OCI-LY7 (cell line): ENCODE measurements at regions not wholly inside any gene's neighbourhood (a gene's known extent, or its start where the extent isn't known, plus 50 kb on each side); places are given as distances from the start of the nearest gene placed in this dataset.
A peak's percentile ranks its signal among the peaks of the same experiment; 100 is the strongest.

Experiments
- BruUV-seq: library from RNA; stranded (reverse); fragments of 400-500 nt; replicated peaks from 2 replicates; lab custom pipeline; 2021; lab: Mats Ljungman, UMichigan
- CTCF ChIA-PET: fragments of 300-600 bp; sonication (Branson Sonifier 250); formaldehyde crosslinking; loops from one replicate; lab custom pipeline; 2022; ENCODE audit warnings: antibody characterized with exemption; ENCODE audit not compliant: unreplicated experiment; lab: Charles Lee
- POLR2A ChIA-PET: fragments of 300-600 bp; sonication (Branson Sonifier 250); formaldehyde crosslinking; loops from one replicate; lab custom pipeline; 2022; ENCODE audit warnings: antibody characterized with exemption; lab: Charles Lee
- DNase-seq: peaks from one replicate; pipeline ENCODE4 v3.0.0-alpha.2; 2015; ENCODE audit warnings: low spot score
- H2AFZ ChIP-seq: fragments of 200-600 bp; sonication (generic), shearing (Covaris generic); 2 replicates; pipeline ENCODE4 v1.6.1; 2014; ENCODE audit warnings: mild to moderate bottlenecking, antibody characterized with exemption, low read length, moderate library complexity
- H3K27ac ChIP-seq: fragments of 200-600 bp; sonication (generic); 2 replicates; pipeline ENCODE4 v1.5.1; 2014; ENCODE audit warnings: mixed run types, low read depth, mild to moderate bottlenecking, moderate library complexity, low read length, inconsistent platforms; ENCODE audit not compliant: poor library complexity, severe bottlenecking
- H3K36me3 ChIP-seq: fragments of 200-600 bp; sonication (generic); 2 replicates; pipeline ENCODE4 v1.6.1; 2014; ENCODE audit warnings: mild to moderate bottlenecking, antibody characterized with exemption, low read length, moderate library complexity, mixed read lengths; ENCODE audit not compliant: insufficient read depth
- H3K4me1 ChIP-seq: fragments of 200-600 bp; sonication (generic); 2 replicates; pipeline ENCODE4 v1.5.1; 2014; ENCODE audit warnings: mild to moderate bottlenecking, low read length; ENCODE audit not compliant: insufficient read depth, poor library complexity, severe bottlenecking
- H3K4me2 ChIP-seq: fragments of 200-600 bp; sonication (generic); 2 replicates; pipeline ENCODE4 v1.6.1; 2014; ENCODE audit warnings: mild to moderate bottlenecking, low read length
- H3K4me3 ChIP-seq: fragments of 200-600 bp; sonication (generic); 2 replicates; pipeline ENCODE4 v1.5.1; 2014; ENCODE audit warnings: mild to moderate bottlenecking, low read depth, low read length; ENCODE audit not compliant: poor library complexity, severe bottlenecking
- H3K79me2 ChIP-seq: fragments of 200-600 bp; sonication (generic); 2 replicates; pipeline ENCODE4 v1.6.1; 2016; ENCODE audit warnings: low read depth, mild to moderate bottlenecking, low read length, moderate library complexity, mixed read lengths; ENCODE audit not compliant: insufficient read depth
- H3K9me2 ChIP-seq: fragments of 200-600 bp; sonication (generic); 2 replicates; pipeline ENCODE4 v1.6.1; 2016; ENCODE audit warnings: mild to moderate bottlenecking, low read length, mixed read lengths; ENCODE audit not compliant: insufficient read depth
- H3K9me3 ChIP-seq: fragments of 200-600 bp; sonication (generic); 2 replicates; pipeline ENCODE4 v1.6.1; 2014; ENCODE audit warnings: mild to moderate bottlenecking, mixed run types, low read length, mixed read lengths
- H4K20me1 ChIP-seq: fragments of 200-600 bp; sonication (generic); 2 replicates; pipeline ENCODE4 v1.6.1; 2014; ENCODE audit warnings: mild to moderate bottlenecking, antibody characterized with exemption, low read length, moderate library complexity, mixed read lengths; ENCODE audit not compliant: insufficient read depth
- CTCF ChIP-seq: fragments of 200-600 bp; sonication (generic); conservative IDR thresholded peaks from 2 replicates; pipeline ENCODE4 v1.5.1; 2014; ENCODE audit warnings: mild to moderate bottlenecking, antibody characterized with exemption, low read length, moderate library complexity, mixed read lengths
- EZH2phosphoT487 ChIP-seq: fragments of 200-600 bp; sonication (generic); IDR thresholded peaks from 2 replicates; pipeline ENCODE4 v1.6.1; 2018; ENCODE audit warnings: low read depth, borderline replicate concordance, mild to moderate bottlenecking, mixed run types, antibody characterized with exemption, low read length, moderate library complexity, mixed read lengths
- intact Hi-C: fragments of 100-400 bp; cut with micrococcal nuclease; formaldehyde crosslinking; loops from one replicate; pipeline ENCODE4 v1.10.0; 2022; ENCODE audit not compliant: unreplicated experiment

- Histone ChIP-seq H2AFZ (peak overlapping the region; percentile 69; the same call in 1 of the 2 replicates), H3K9me2 (no peaks in the 10 kb centered on the region), H4K20me1 (no peaks in the 10 kb centered on the region), H3K9me3 (0 out of 2 replicates have a peak, but pooled peaks cover 5% of the 10 kb centered on the region), H3K36me3 (no peaks in the 10 kb centered on the region), H3K4me2 (no peak overlapping the region), H3K4me1 (no peaks in the 10 kb centered on the region), H3K79me2 (no peaks in the 10 kb centered on the region), H3K27ac (no peak overlapping the region), H3K4me3 (no peak overlapping the region)
- intact Hi-C loops = no loop called here
- ChIA-PET CTCF (no interaction called here), POLR2A (interaction anchor here (0.7 kb wide), 1 partner anchor 192 kb away, joined by 3 read pairs; no protein-coding TSS in a partner anchor)
- no peak for DNase-seq
- no TSS peak for BruUV-seq
- TF ChIP-seq EZH2phosphoT487 (no peak), CTCF (no peak)
Observed at GRCh38 chr3:20870106-20870899, 684.3 kb upstream of the SGO1 start.

- intact Hi-C loops = no loop called here
- H3K79me2 ChIP-seq = no peaks in the 10 kb centered on the region
- ChIA-PET CTCF (no interaction called here), POLR2A (no interaction called here)
- no peak overlapping the region for H3K27ac ChIP-seq
- no peaks in the 10 kb centered on the region; the same call in 1 of the 2 replicates for H3K36me3 ChIP-seq
- BruUV-seq = no TSS peak
- no peak for TF ChIP-seq CTCF
- no peak for TF ChIP-seq EZH2phosphoT487
- 0 out of 2 replicates have a peak overlapping the region, but pooled peaks have one; percentile 39 for H2AFZ ChIP-seq
- H3K9me2 ChIP-seq = no peaks in the 10 kb centered on the region
- no peak overlapping the region for H3K4me3 ChIP-seq
- no peak for DNase-seq
- no peak overlapping the region for H3K4me2 ChIP-seq
- H3K4me1 ChIP-seq = no peaks in the 10 kb centered on the region
- peaks cover 29% of the 10 kb centered on the region for H3K9me3 ChIP-seq
- no peaks in the 10 kb centered on the region for H4K20me1 ChIP-seq
Observed at GRCh38 chr3:20865803-20866202, 679.8 kb upstream of the SGO1 start.

- no peak for DNase-seq
- ChIA-PET CTCF (no interaction called here), POLR2A (no interaction called here)
- TF ChIP-seq EZH2phosphoT487 (no peak), CTCF (no peak)
- Histone ChIP-seq H3K79me2 (no peaks in the 10 kb centered on the region), H2AFZ (no peak overlapping the region; the same call in 1 of the 2 replicates), H3K4me2 (no peak overlapping the region), H3K9me3 (peaks cover 29% of the 10 kb centered on the region), H4K20me1 (no peaks in the 10 kb centered on the region), H3K36me3 (no peaks in the 10 kb centered on the region; the same call in 1 of the 2 replicates), H3K9me2 (no peaks in the 10 kb centered on the region), H3K4me1 (no peaks in the 10 kb centered on the region), H3K4me3 (no peak overlapping the region), H3K27ac (no peak overlapping the region)
- intact Hi-C loops = no loop called here
- BruUV-seq = no TSS peak
Observed at GRCh38 chr3:20861454-20861853, 675.4 kb upstream of the SGO1 start.
